SK-N-SH (cell line): ENCODE measurements at regions not wholly inside any gene's neighbourhood (a gene's known extent, or its start where the extent isn't known, plus 50 kb on each side); places are given as distances from the start of the nearest gene placed in this dataset.

Experiments used
- CTCF ChIP-seq: fragments of 200-600 bp; sonication (generic); IDR thresholded peaks from 2 replicates; pipeline ENCODE4 v1.6.1; 2017; ENCODE audit warnings: antibody characterized with exemption, mild to moderate bottlenecking, moderate library complexity
- ELF1 ChIP-seq: IDR thresholded peaks from 2 replicates; pipeline ENCODE4 v1.4.0; 2012
- EZH2phosphoT487 ChIP-seq: fragments of 200-600 bp; sonication (generic); IDR thresholded peaks from 2 replicates; pipeline ENCODE4 v1.6.1; 2017; ENCODE audit warnings: low read depth, mixed run types, mild to moderate bottlenecking, antibody characterized with exemption, moderate library complexity, borderline replicate concordance
- GABPA ChIP-seq: IDR thresholded peaks from 2 replicates; pipeline ENCODE4 v1.4.0; 2012; ENCODE audit warnings: low read depth, mild to moderate bottlenecking
- MAX ChIP-seq: IDR thresholded peaks from 2 replicates; pipeline ENCODE4 v1.4.0; 2012; ENCODE audit warnings: low read depth
- POLR2AphosphoS5 ChIP-seq: IDR thresholded peaks from 2 replicates; pipeline ENCODE4 v1.6.1; 2012; ENCODE audit warnings: low read depth, low read length
- RAD21 ChIP-seq: IDR thresholded peaks from 2 replicates; pipeline ENCODE4 v1.6.1; 2012; ENCODE audit warnings: mild to moderate bottlenecking, low read length
- RCOR1 ChIP-seq: fragments of 150-350 bp; IDR thresholded peaks from 2 replicates; pipeline ENCODE4 v1.6.1; 2017; ENCODE audit warnings: antibody characterized with exemption, low read length
- RFX5 ChIP-seq: IDR thresholded peaks from 2 replicates; pipeline ENCODE4 v1.6.1; 2012; ENCODE audit warnings: mild to moderate bottlenecking, improper control_type of control experiment, low read length
- USF1 ChIP-seq: IDR thresholded peaks from 2 replicates; pipeline ENCODE4 v1.4.0; 2012; ENCODE audit warnings: low read depth, borderline replicate concordance
- ZBTB33 ChIP-seq: IDR thresholded peaks from 2 replicates; pipeline ENCODE4 v1.4.0; 2012; ENCODE audit warnings: low read depth, borderline replicate concordance

- TF ChIP-seq CTCF (no peak), MAX (no peak), RFX5 (no peak), ZBTB33 (no peak), RCOR1 (no peak), GABPA (no peak), EZH2phosphoT487 (no peak), POLR2AphosphoS5 (no peak), USF1 (no peak), RAD21 (no peak), ELF1 (no peak)
These were observed 555.5 kb downstream of the UTRN start for GRCh38 chr6:144840619-144841018.
